OCI-LY3 (cell line): ENCODE measurements at regions not wholly inside any gene's neighbourhood (a gene's known extent, or its start where the extent isn't known, plus 50 kb on each side); places are given as distances from the start of the nearest gene placed in this dataset.

Experiments used
- H2AFZ ChIP-seq: fragments of 200-600, 300-600 bp; shearing (Covaris generic); 2 replicates; pipeline ENCODE4 v1.6.0; 2014; ENCODE audit warnings: antibody characterized with exemption, low read depth, low read length
- H3K27ac ChIP-seq: fragments of 200-600, 300-600 bp; sonication (generic); 2 replicates; pipeline ENCODE4 v1.5.1; 2014; ENCODE audit warnings: mild to moderate bottlenecking, low read length, moderate library complexity, mixed read lengths
- H3K27me3 ChIP-seq: fragments of 200-600, 300-600 bp; sonication (generic); 2 replicates; pipeline ENCODE4 v1.6.1; 2014; ENCODE audit warnings: low read depth, low read length, mixed read lengths
- H3K36me3 ChIP-seq: fragments of 200-600, 300-600 bp; sonication (generic); replicated peaks from 2 replicates; pipeline ENCODE3; 2014; ENCODE audit warnings: low read depth, low read length, mixed read lengths
- H3K4me1 ChIP-seq: fragments of 300-600, 200-600 bp; sonication (generic); 2 replicates; pipeline ENCODE4 v1.6.1; 2014; ENCODE audit warnings: low read length, mixed read lengths
- H3K4me2 ChIP-seq: fragments of 200-600, 300-600 bp; sonication (generic); 2 replicates; pipeline ENCODE4 v1.6.1; 2014; ENCODE audit warnings: low read length, mixed read lengths
- H3K4me3 ChIP-seq: fragments of 300-600, 200-600 bp; sonication (generic); 2 replicates; pipeline ENCODE4 v1.5.1; 2014; ENCODE audit warnings: antibody characterized with exemption, mild to moderate bottlenecking, low read length, moderate library complexity
- H3K79me2 ChIP-seq: fragments of 300-600, 200-600 bp; shearing (Covaris generic); 2 replicates; pipeline ENCODE4 v1.6.1; 2014; ENCODE audit warnings: mild to moderate bottlenecking, low read length, mixed read lengths
- H3K9ac ChIP-seq: fragments of 300-600, 200-600 bp; shearing (Covaris generic); 2 replicates; pipeline ENCODE4 v1.6.0; 2014; ENCODE audit warnings: mild to moderate bottlenecking, low read length, moderate library complexity
- H3K9me3 ChIP-seq: fragments of 200-600, 300-600 bp; shearing (Covaris generic); 2 replicates; pipeline ENCODE4 v1.6.1; 2014; ENCODE audit warnings: low read length, mixed read lengths; ENCODE audit not compliant: insufficient read depth
- H4K20me1 ChIP-seq: fragments of 200-600, 300-600 bp; sonication (generic); 2 replicates; pipeline ENCODE4 v1.6.1; 2016; ENCODE audit warnings: low read length, mixed read lengths; ENCODE audit not compliant: insufficient read depth
- CTCF ChIP-seq: fragments of 200-600, 300-600 bp; sonication (generic); IDR thresholded peaks from 2 replicates; pipeline ENCODE4 v1.5.1; 2014; ENCODE audit warnings: antibody characterized with exemption, low read length, low read depth
- EZH2phosphoT487 ChIP-seq: fragments of 200-600 bp; shearing (Covaris generic); IDR thresholded peaks from 2 replicates; pipeline ENCODE4 v1.6.1; 2018; ENCODE audit warnings: antibody characterized with exemption, mixed run types, low read depth

- Histone ChIP-seq H3K27me3 (no peaks in the 10 kb centered on the region), H3K4me2 (no peak overlapping the region), H2AFZ (no peak overlapping the region), H3K79me2 (no peaks in the 10 kb centered on the region), H3K36me3 (no peaks in the 10 kb centered on the region), H3K9ac (no peak overlapping the region), H3K4me3 (no peak overlapping the region), H3K9me3 (no peaks in the 10 kb centered on the region), H3K27ac (no peak overlapping the region), H4K20me1 (no peaks in the 10 kb centered on the region), H3K4me1 (no peaks in the 10 kb centered on the region)
- TF ChIP-seq CTCF (no peak), EZH2phosphoT487 (no peak)
These were observed 99.5 kb downstream of the PRDM9 start for GRCh38 chr5:23606927-23607326.

- H3K27me3 ChIP-seq, result no peaks in the 10 kb centered on the region
- H3K9ac ChIP-seq, result no peak overlapping the region
- no peaks in the 10 kb centered on the region for H3K9me3 ChIP-seq
- no peaks in the 10 kb centered on the region for H4K20me1 ChIP-seq
- no peaks in the 10 kb centered on the region for H3K79me2 ChIP-seq
- no peak overlapping the region for H3K4me3 ChIP-seq
- H2AFZ ChIP-seq, result no peak overlapping the region
- H3K4me2 ChIP-seq, result no peak overlapping the region
- H3K36me3 ChIP-seq, result no peaks in the 10 kb centered on the region
- H3K27ac ChIP-seq, result no peak overlapping the region
- TF ChIP-seq EZH2phosphoT487 (no peak), CTCF (no peak)
- no peaks in the 10 kb centered on the region for H3K4me1 ChIP-seq
These were observed 105.3 kb downstream of the PRDM9 start for GRCh38 chr5:23612701-23613100.

- no peak overlapping the region for H3K4me3 ChIP-seq
- H3K9me3 ChIP-seq, result no peaks in the 10 kb centered on the region
- H3K79me2 ChIP-seq, result no peaks in the 10 kb centered on the region
- TF ChIP-seq CTCF (no peak), EZH2phosphoT487 (no peak)
- no peak overlapping the region for H3K9ac ChIP-seq
- H2AFZ ChIP-seq, result no peak overlapping the region
- H3K4me2 ChIP-seq, result no peak overlapping the region
- no peaks in the 10 kb centered on the region for H3K36me3 ChIP-seq
- no peak overlapping the region for H3K27ac ChIP-seq
- no peaks in the 10 kb centered on the region for H4K20me1 ChIP-seq
- no peaks in the 10 kb centered on the region for H3K4me1 ChIP-seq
- no peaks in the 10 kb centered on the region for H3K27me3 ChIP-seq
These were observed 106.2 kb downstream of the PRDM9 start for GRCh38 chr5:23613566-23613965.

- Histone ChIP-seq H3K27ac (no peak overlapping the region), H4K20me1 (no peaks in the 10 kb centered on the region)
- TF ChIP-seq CTCF (no peak), EZH2phosphoT487 (no peak)
These were observed 107.0 kb downstream of the PRDM9 start for GRCh38 chr5:23614422-23614821.

More at GRCh38 chr5:23614422-23614821, 107.0 kb downstream of the PRDM9 start:
- H3K9ac ChIP-seq, result no peak overlapping the region
- no peak overlapping the region for H3K4me3 ChIP-seq
- H3K9me3 ChIP-seq, result no peaks in the 10 kb centered on the region
- H3K27me3 ChIP-seq, result no peaks in the 10 kb centered on the region
- no peak overlapping the region for H2AFZ ChIP-seq
- H3K79me2 ChIP-seq, result no peaks in the 10 kb centered on the region
- H3K4me1 ChIP-seq, result no peaks in the 10 kb centered on the region
- H3K4me2 ChIP-seq, result no peak overlapping the region
- H3K36me3 ChIP-seq, result no peaks in the 10 kb centered on the region
